ENCODE measurements at regions not wholly inside any gene's neighbourhood (a gene's known extent, or its start where the extent isn't known, plus 50 kb on each side); places are given as distances from the start of the nearest gene placed in this dataset.

DNA sequence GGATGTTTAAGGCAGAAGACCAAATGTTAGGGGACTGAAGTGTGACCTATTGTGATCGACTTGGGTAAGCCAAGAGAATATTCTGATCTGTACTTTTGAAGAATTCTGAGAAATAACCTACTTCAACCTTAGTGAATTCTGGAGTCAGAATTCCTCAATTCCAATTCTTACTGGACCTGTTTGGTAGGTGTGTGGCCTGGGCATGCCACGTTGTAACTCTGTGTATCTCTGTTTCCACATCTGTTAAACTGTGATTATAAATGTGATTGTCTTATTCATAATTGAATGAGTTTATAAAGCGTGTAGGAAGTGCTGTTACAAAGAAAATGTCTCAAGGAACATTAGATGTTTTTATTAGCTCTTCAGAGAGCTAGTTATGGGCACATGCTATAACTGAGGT lies 64.5 kb downstream of the TUSC1 start:
- TF ChIP-seq CTCF (IDR thresholded peaks at IDR 0.05 in 4 of 5, conservative IDR thresholded peaks at IDR 0.05 in 1 of 5) = no peak
- TF ChIP-seq POLR2A (IDR thresholded peaks at IDR 0.05) = no peak

All from gastrocnemius medialis (tissue), 4 donors.